ENCODE measurements at regions not wholly inside any gene's neighbourhood (a gene's known extent, or its start where the extent isn't known, plus 50 kb on each side); places are given as distances from the start of the nearest gene placed in this dataset.

DNA sequence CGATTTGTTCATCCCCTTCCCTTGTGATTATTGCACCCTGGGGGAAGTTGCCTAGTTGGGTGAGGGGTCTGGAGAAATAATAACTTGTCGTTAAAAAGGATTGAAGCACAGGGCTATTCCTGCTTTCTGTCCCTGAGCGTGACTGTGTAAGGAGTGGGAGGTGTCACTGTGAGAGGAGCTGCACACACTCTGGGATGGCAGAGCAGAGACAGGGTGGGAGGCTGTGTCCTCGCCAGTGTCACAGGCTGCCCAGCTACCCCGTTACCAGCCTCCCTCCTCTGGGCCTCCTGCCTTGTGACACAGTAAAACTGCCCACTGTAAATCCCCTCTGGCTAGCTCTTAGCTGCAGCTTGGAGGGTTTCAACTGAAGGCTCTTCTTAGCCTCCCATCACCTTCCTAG is 460.6 kb downstream of the AACS start:
- no peak overlapping the region; the same call in 1 of the 2 replicates for H3K14ac ChIP-seq (ENCODE audit: insufficient read depth, low read length)
- no peak overlapping the region for H3K27ac ChIP-seq (ENCODE audit: insufficient read length, low read depth, low read length)
- no peak overlapping the region for H3K9ac ChIP-seq (ENCODE audit: extremely low read depth, insufficient read length, low read length)
- Mint-ChIP-seq H3K27me3 (ENCODE audit: low read depth) (peaks cover 13% of the 10 kb centered on the region), H3K9me3 (no peaks in the 10 kb centered on the region), H3K27ac (no peak overlapping the region), H3K4me1 (no peaks in the 10 kb centered on the region; a peak in 1 of 4 replicates), H3K36me3 (ENCODE audit: insufficient read depth in 1 of 3, low read depth in 3 of 3) (peaks cover 0 to 44% (median 4%) of the 10 kb centered on the region in 3 experiments; a peak in 4 of 7 replicates), H3K4me3 (no peak overlapping the region)
- H2BK15ac ChIP-seq (ENCODE audit: low read depth, low read length) = no peak overlapping the region
- no peak overlapping the region for H4K91ac ChIP-seq (ENCODE audit: insufficient read length, low read depth, low read length)
- no peaks in the 10 kb centered on the region for H3K79me2 ChIP-seq (ENCODE audit: insufficient read depth, low read length)
- no peaks in the 10 kb centered on the region for H3K4me1 ChIP-seq (ENCODE audit: insufficient read depth, low read length)
- no peak overlapping the region for H2BK120ac ChIP-seq (ENCODE audit: low read depth, low read length, poor library complexity, severe bottlenecking)
- H3K23ac ChIP-seq (ENCODE audit: insufficient read length, low read depth, low read length) = no peak overlapping the region
- no peaks in the 10 kb centered on the region for H3K79me1 ChIP-seq (ENCODE audit: insufficient read depth, low read depth, low read length, poor library complexity, severe bottlenecking)
- TF ChIP-seq, protein P1, sequence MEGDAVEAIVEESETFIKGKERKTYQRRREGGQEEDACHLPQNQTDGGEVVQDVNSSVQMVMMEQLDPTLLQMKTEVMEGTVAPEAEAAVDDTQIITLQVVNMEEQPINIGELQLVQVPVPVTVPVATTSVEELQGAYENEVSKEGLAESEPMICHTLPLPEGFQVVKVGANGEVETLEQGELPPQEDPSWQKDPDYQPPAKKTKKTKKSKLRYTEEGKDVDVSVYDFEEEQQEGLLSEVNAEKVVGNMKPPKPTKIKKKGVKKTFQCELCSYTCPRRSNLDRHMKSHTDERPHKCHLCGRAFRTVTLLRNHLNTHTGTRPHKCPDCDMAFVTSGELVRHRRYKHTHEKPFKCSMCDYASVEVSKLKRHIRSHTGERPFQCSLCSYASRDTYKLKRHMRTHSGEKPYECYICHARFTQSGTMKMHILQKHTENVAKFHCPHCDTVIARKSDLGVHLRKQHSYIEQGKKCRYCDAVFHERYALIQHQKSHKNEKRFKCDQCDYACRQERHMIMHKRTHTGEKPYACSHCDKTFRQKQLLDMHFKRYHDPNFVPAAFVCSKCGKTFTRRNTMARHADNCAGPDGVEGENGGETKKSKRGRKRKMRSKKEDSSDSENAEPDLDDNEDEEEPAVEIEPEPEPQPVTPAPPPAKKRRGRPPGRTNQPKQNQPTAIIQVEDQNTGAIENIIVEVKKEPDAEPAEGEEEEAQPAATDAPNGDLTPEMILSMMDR (conservative IDR thresholded peaks at IDR 0.05) = no peak
- no peaks in the 10 kb centered on the region for H3K23me2 ChIP-seq (ENCODE audit: insufficient read length, low read depth, low read length, poor library complexity, severe bottlenecking)
- H3K27me3 ChIP-seq (ENCODE audit: insufficient read depth, low read length) = no peaks in the 10 kb centered on the region
- DNase-seq = no peak
- H3K18ac ChIP-seq (ENCODE audit: insufficient read length, low read depth, low read length) = no peak overlapping the region
- H2BK5ac ChIP-seq (ENCODE audit: insufficient read length, low read length) = no peak overlapping the region
- no peak overlapping the region for H2BK12ac ChIP-seq (ENCODE audit: insufficient read length, low read depth, low read length)
- no peaks in the 10 kb centered on the region for H3K9me3 ChIP-seq (ENCODE audit: control insufficient read depth, low read depth, low read length)
- H3K4ac ChIP-seq (ENCODE audit: low read depth, low read length) = no peak overlapping the region
- no peak overlapping the region for H3T11ph ChIP-seq (ENCODE audit: low read length)
- H2BK20ac ChIP-seq (ENCODE audit: low read depth, low read length, poor library complexity, severe bottlenecking) = no peak overlapping the region
- H4K5ac ChIP-seq (ENCODE audit: insufficient read length, low read depth, low read length) = no peak overlapping the region
- H2AFZ ChIP-seq (ENCODE audit: low read length) = no peak overlapping the region
- H3K4me2 ChIP-seq (ENCODE audit: insufficient read depth, insufficient read length, low read length) = no peak overlapping the region
- no peak overlapping the region for H4K8ac ChIP-seq (replicated peaks; ENCODE audit: insufficient read length, low read depth, low read length)
- WGBS (ENCODE audit: extremely low coverage, insufficient read length, low lambda C conversion rate) = no CpG with 5 or more reads among the region's 5 CpGs
- no peak overlapping the region for H2AK5ac ChIP-seq (ENCODE audit: insufficient read length, low read length)
- no peak overlapping the region for H3K56ac ChIP-seq (ENCODE audit: insufficient read length, low read depth, low read length)
- H4K20me1 ChIP-seq (ENCODE audit: control insufficient read depth, insufficient read depth, insufficient read length) = no peaks in the 10 kb centered on the region

Measured in H9 (cell line).